ENCODE measurements at regions not wholly inside any gene's neighbourhood (a gene's known extent, or its start where the extent isn't known, plus 50 kb on each side); places are given as distances from the start of the nearest gene placed in this dataset.
"Not testable (repeated sequence)": the region's sequence is repeated elsewhere in the genome, so short reads cannot be mapped to it uniquely, and the experiment has no call there.

- intact Hi-C loops (cut with DNase I): no loop called here
- H3K4me3 ChIP-seq: no peak overlapping the region
- H3K27ac ChIP-seq (replicated peaks in 1 of 4): no peak overlapping the region
- no peaks in the 10 kb centered on the region for H3K36me3 ChIP-seq
- H3K9me3 ChIP-seq: peaks cover 0 to 7% (median 3%) of the 10 kb centered on the region in 4 donors
- 91% methylated on average over 3 of the region's 3 CpGs for WGBS
- no peaks in the 10 kb centered on the region for H3K4me1 ChIP-seq
- DNase-seq (ENCODE audit: extremely low spot score): no peak
- TF ChIP-seq CTCF (IDR thresholded peaks at IDR 0.05): no peak
- TF ChIP-seq POLR2AphosphoS5 (IDR thresholded peaks at IDR 0.05): no peak
- no peak for TF ChIP-seq POLR2A (IDR thresholded peaks at IDR 0.05; ENCODE audit: low read depth)
- TF ChIP-seq EP300 (IDR thresholded peaks at IDR 0.05): no peak
- H3K27me3 ChIP-seq: no peaks in the 10 kb centered on the region
These were observed 57.9 kb upstream of the ABHD2 start for GRCh38 chr15:89030311-89030710.

GRCh38 chr15:89031637-89032285, 56.5 kb upstream of the ABHD2 start:
- DNase-seq (ENCODE audit: extremely low spot score); H3K27me3 ChIP-seq; intact Hi-C loops (cut with DNase I); H3K9me3 ChIP-seq; H3K4me1 ChIP-seq; H3K36me3 ChIP-seq; H3K27ac ChIP-seq (replicated peaks in 1 of 4); H3K4me3 ChIP-seq: not testable (repeated sequence)
- 98% methylated on average over 7 of the region's 47 CpGs for WGBS

GRCh38 chr15:89034305-89034704, 54.0 kb upstream of the ABHD2 start:
- peaks cover 0 to 20% (median 17%) of the 10 kb centered on the region in 4 donors for H3K4me1 ChIP-seq
- no peak for DNase-seq (ENCODE audit: extremely low spot score)
- WGBS: 54% methylated on average over 4 of the region's 4 CpGs
- TF ChIP-seq CTCF (IDR thresholded peaks at IDR 0.05) (peak in 2 of 3 experiments; percentile 15 to 27), EP300 (IDR thresholded peaks at IDR 0.05) (no peak), POLR2A (IDR thresholded peaks at IDR 0.05; ENCODE audit: low read depth) (no peak)
- H3K36me3 ChIP-seq: no peaks in the 10 kb centered on the region
- intact Hi-C loops (cut with DNase I): no loop called here
- H3K9me3 ChIP-seq: no peaks in the 10 kb centered on the region
- no peak overlapping the region for H3K4me3 ChIP-seq
- no peaks in the 10 kb centered on the region for H3K27me3 ChIP-seq
- no peak overlapping the region for H3K27ac ChIP-seq (replicated peaks in 1 of 4)

- intact Hi-C loops (cut with DNase I): no loop called here
- WGBS: 92% methylated on average over 2 of the region's 2 CpGs
- Histone ChIP-seq H3K4me3 (no peak overlapping the region), H3K27me3 (no peaks in the 10 kb centered on the region), H3K9me3 (no peaks in the 10 kb centered on the region), H3K4me1 (peaks cover 0 to 25% (median 24%) of the 10 kb centered on the region in 4 donors), H3K27ac (replicated peaks in 1 of 4) (no peak overlapping the region), H3K36me3 (no peaks in the 10 kb centered on the region)
- TF ChIP-seq POLR2AphosphoS5 (IDR thresholded peaks at IDR 0.05) (no peak), EP300 (IDR thresholded peaks at IDR 0.05) (no peak), POLR2A (IDR thresholded peaks at IDR 0.05; ENCODE audit: low read depth) (no peak), CTCF (IDR thresholded peaks at IDR 0.05) (no peak)
- DNase-seq (ENCODE audit: extremely low spot score): no peak
These were observed 53.1 kb upstream of the ABHD2 start for GRCh38 chr15:89035150-89035549.

GRCh38 chr15:89035658-89036057, 52.6 kb upstream of the ABHD2 start:
- Histone ChIP-seq H3K36me3 (no peaks in the 10 kb centered on the region), H3K4me3 (no peak overlapping the region), H3K27ac (replicated peaks in 1 of 4) (no peak overlapping the region), H3K4me1 (peaks cover 0 to 30% (median 28%) of the 10 kb centered on the region in 4 donors), H3K9me3 (no peaks in the 10 kb centered on the region), H3K27me3 (no peaks in the 10 kb centered on the region)
- intact Hi-C loops (cut with DNase I): no loop called here
- WGBS: 95% methylated on average over 2 of the region's 2 CpGs
- DNase-seq (ENCODE audit: extremely low spot score): no peak
- no peak for TF ChIP-seq EP300 (IDR thresholded peaks at IDR 0.05)
- no peak for TF ChIP-seq CTCF (IDR thresholded peaks at IDR 0.05)
- TF ChIP-seq POLR2A (IDR thresholded peaks at IDR 0.05; ENCODE audit: low read depth): no peak
- TF ChIP-seq POLR2AphosphoS5 (IDR thresholded peaks at IDR 0.05): no peak

Data from esophagus muscularis mucosa (tissue), 4 donors.